Activated T-cell treated with anti-CD3 and anti-CD28 coated beads, Interleukin-2, amount 50 U/mL, for 4 hours (primary cell): ENCODE measurements at regions not wholly inside any gene's neighbourhood (a gene's known extent, or its start where the extent isn't known, plus 50 kb on each side); places are given as distances from the start of the nearest gene placed in this dataset.

Experiments
- ATAC-seq, 2 donors: fragments of 200-7000 bp; cut with Tn5 transposase; one replicate each; pipeline ENCODE4 v1.10.0; 2021
- DNase-seq: peaks from one replicate; pipeline ENCODE4 v3.0.0-alpha.2; 2020
- H3K27me3 Mint-ChIP-seq: one replicate; pipeline ENCODE4 v1.8.0; 2021; ENCODE audit warnings: low read depth, mixed read lengths
- H3K36me3 Mint-ChIP-seq: one replicate; pipeline ENCODE4 v1.8.0; 2022; ENCODE audit warnings: mixed read lengths; ENCODE audit not compliant: insufficient read depth
- H3K4me1 Mint-ChIP-seq: one replicate; pipeline ENCODE4 v1.8.0; 2021; ENCODE audit warnings: low read depth, mixed read lengths
- H3K4me3 Mint-ChIP-seq: one replicate; pipeline ENCODE4 v1.8.0; 2021; ENCODE audit warnings: mild to moderate bottlenecking, moderate library complexity, mixed read lengths
- H3K9me3 Mint-ChIP-seq: one replicate; pipeline ENCODE4 v1.8.0; 2021; ENCODE audit warnings: mixed read lengths

DNA sequence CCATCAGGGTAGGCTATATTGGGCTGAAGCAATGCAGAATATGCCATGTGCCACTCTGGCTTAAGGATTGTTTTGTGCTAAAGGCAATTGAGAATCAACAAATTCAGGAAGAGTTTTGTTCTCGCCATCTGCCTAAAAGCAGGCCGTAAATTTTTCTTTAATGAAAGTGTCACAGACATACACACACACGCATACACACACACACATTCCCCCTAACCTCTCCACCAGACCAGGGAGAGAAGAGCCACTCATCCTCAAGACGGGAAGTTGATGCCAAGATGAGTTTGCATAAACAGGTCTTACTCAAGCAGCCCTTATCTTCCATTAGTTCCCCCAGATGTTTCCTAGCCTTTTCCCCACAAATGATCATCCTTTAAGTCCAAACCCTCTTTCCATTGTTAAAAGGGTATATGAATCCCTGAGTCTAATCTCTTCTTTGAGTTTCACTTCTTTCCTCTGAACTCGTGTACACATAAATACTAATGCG, 59.6 kb upstream of the TRIM24 start:
- Mint-ChIP-seq H3K9me3 (no peaks in the 10 kb centered on the region), H3K4me3 (no peak overlapping the region), H3K4me1 (no peaks in the 10 kb centered on the region), H3K36me3 (no peaks in the 10 kb centered on the region), H3K27me3 (no peaks in the 10 kb centered on the region)
- DNase-seq = no peak
- ATAC-seq = no peak

- H3K9me3 Mint-ChIP-seq = no peaks in the 10 kb centered on the region
- no peaks in the 10 kb centered on the region for H3K27me3 Mint-ChIP-seq
- no peak overlapping the region for H3K4me3 Mint-ChIP-seq
- H3K36me3 Mint-ChIP-seq = no peaks in the 10 kb centered on the region
- no peak for ATAC-seq
- DNase-seq = no peak
- H3K4me1 Mint-ChIP-seq = no peaks in the 10 kb centered on the region
Observed at GRCh38 chr7:138402749-138403148, 57.3 kb upstream of the TRIM24 start.

DNA sequence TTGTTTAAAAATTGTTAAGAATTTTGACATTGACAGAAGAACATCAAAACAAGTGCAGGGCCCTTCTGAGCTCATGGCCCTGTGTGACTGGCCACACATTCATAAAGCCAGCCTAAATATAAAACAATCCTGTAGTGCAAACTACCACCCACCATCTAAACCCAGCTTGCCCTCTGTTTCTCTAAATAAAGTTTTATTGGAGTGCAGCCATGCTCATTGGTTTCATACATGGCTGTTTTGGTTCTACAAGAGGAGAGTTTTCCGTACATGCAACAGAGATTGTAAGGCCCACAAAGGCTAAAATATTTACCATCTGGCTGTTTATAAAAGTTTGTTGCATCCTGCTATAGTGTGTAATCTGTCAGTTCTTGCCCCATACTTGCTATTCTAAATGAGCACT, 54.6 kb upstream of the TRIM24 start:
- Mint-ChIP-seq H3K4me1 (no peaks in the 10 kb centered on the region), H3K36me3 (no peaks in the 10 kb centered on the region), H3K27me3 (no peaks in the 10 kb centered on the region), H3K4me3 (no peak overlapping the region), H3K9me3 (no peaks in the 10 kb centered on the region)
- DNase-seq (no peak), ATAC-seq (no peak)

DNA sequence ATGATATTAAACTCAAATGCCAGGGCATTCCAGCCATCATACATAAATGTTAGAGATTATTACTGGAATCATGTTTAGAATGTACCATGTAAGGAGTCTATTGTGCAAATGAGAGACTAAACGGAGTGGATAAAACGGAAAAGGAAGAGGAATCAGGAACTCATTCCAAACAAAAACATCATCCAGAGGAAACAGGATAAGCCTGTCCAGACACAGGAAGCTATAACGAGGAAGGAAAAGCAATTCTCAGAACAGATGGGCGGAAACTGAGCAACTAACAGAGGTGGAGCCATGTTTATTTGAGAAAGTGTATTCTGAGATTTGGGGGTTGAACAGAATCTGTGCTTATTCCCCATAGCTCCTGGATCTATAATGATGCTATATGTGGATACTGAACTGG, 52.3 kb upstream of the TRIM24 start:
- Mint-ChIP-seq H3K9me3 (no peaks in the 10 kb centered on the region), H3K4me3 (no peak overlapping the region), H3K4me1 (no peaks in the 10 kb centered on the region), H3K27me3 (peaks cover 5% of the 10 kb centered on the region), H3K36me3 (no peaks in the 10 kb centered on the region)
- no peak for ATAC-seq
- DNase-seq = no peak
